SU-DHL-6 (cell line): ENCODE measurements at regions not wholly inside any gene's neighbourhood (a gene's known extent, or its start where the extent isn't known, plus 50 kb on each side); places are given as distances from the start of the nearest gene placed in this dataset.

Experiments
- H2AFZ ChIP-seq: fragments of 200-600 bp; sonication (generic); 2 replicates; pipeline ENCODE4 v1.6.1; 2014; ENCODE audit warnings: low read depth, mild to moderate bottlenecking, moderate library complexity, mixed read lengths, antibody characterized with exemption, low read length; ENCODE audit not compliant: severe bottlenecking
- H3F3A ChIP-seq: fragments of 200-600 bp; shearing (Covaris generic); 2 replicates; pipeline ENCODE4 v1.6.0; 2016; ENCODE audit warnings: antibody characterized with exemption, mild to moderate bottlenecking; ENCODE audit not compliant: insufficient read depth
- H3K27ac ChIP-seq: fragments of 200-600 bp; sonication (generic); 2 replicates; pipeline ENCODE4 v1.5.1; 2016; ENCODE audit warnings: low read depth, mild to moderate bottlenecking, low read length, moderate library complexity, mixed read lengths
- H3K27me3 ChIP-seq: fragments of 200-600 bp; sonication (generic), shearing (Covaris generic); 2 replicates; pipeline ENCODE4 v1.6.0; 2014; ENCODE audit warnings: mild to moderate bottlenecking, low read length
- H3K36me3 ChIP-seq: fragments of 200-600 bp; sonication (generic); 2 replicates; pipeline ENCODE4 v1.6.1; 2014; ENCODE audit warnings: mild to moderate bottlenecking, low read length, mixed read lengths
- H3K4me2 ChIP-seq: fragments of 300-600, 200-600 bp; shearing (Covaris generic), sonication (generic); 2 replicates; pipeline ENCODE4 v1.6.0; 2014; ENCODE audit warnings: low read length, low read depth, mild to moderate bottlenecking; ENCODE audit not compliant: poor library complexity, severe bottlenecking
- H3K4me3 ChIP-seq: fragments of 200-600 bp; sonication (generic); 2 replicates; pipeline ENCODE4 v1.5.1; 2014; ENCODE audit warnings: antibody characterized with exemption, low read length, mild to moderate bottlenecking, mixed read lengths; ENCODE audit not compliant: insufficient read depth, poor library complexity, severe bottlenecking
- H3K79me2 ChIP-seq: fragments of 200-600 bp; sonication (generic); 2 replicates; pipeline ENCODE4 v1.6.1; 2014; ENCODE audit warnings: mild to moderate bottlenecking, low read length, moderate library complexity; ENCODE audit not compliant: insufficient read depth
- H3K9ac ChIP-seq: fragments of 200-600 bp; sonication (generic); 2 replicates; pipeline ENCODE4 v1.7.0; 2014; ENCODE audit warnings: mild to moderate bottlenecking, low read length
- H3K9me2 ChIP-seq: fragments of 200-600 bp; sonication (generic); replicated peaks from 2 replicates; pipeline ENCODE4 v1.6.1; 2014; ENCODE audit warnings: low read length; ENCODE audit not compliant: insufficient read depth
- H3K9me3 ChIP-seq: fragments of 200-600 bp; sonication (generic); 2 replicates; pipeline ENCODE4 v1.6.1; 2014; ENCODE audit warnings: low read length, mixed read lengths; ENCODE audit not compliant: insufficient read depth
- H4K20me1 ChIP-seq: fragments of 200-600 bp; sonication (generic); 2 replicates; pipeline ENCODE4 v1.6.1; 2014; ENCODE audit warnings: low read depth, mild to moderate bottlenecking, antibody characterized with exemption, low read length, moderate library complexity, mixed read lengths
- CTCF ChIP-seq: fragments of 200-600 bp; sonication (generic); IDR thresholded peaks from one replicate; pipeline ENCODE4 v1.5.1; 2017; ENCODE audit warnings: antibody characterized with exemption, mild to moderate bottlenecking, low read length, moderate library complexity; ENCODE audit not compliant: insufficient read depth, poor library complexity, severe bottlenecking
- EZH2phosphoT487 ChIP-seq: fragments of 200-600 bp; sonication (generic), shearing (Covaris generic); conservative IDR thresholded peaks from 2 replicates; pipeline ENCODE4 v1.6.1; 2018; ENCODE audit warnings: mild to moderate bottlenecking, antibody characterized with exemption, low read length, moderate library complexity, mixed read lengths

GRCh38 chr13:19085876-19086275 is 95.7 kb downstream of the TUBA3C start:
- H3K9me2 ChIP-seq: no peaks in the 10 kb centered on the region
- H3K27me3 ChIP-seq: no peaks in the 10 kb centered on the region
- no peaks in the 10 kb centered on the region for H3K79me2 ChIP-seq
- no peak overlapping the region for H2AFZ ChIP-seq
- no peak for TF ChIP-seq EZH2phosphoT487
- no peak for TF ChIP-seq CTCF
- H3K9me3 ChIP-seq: no peaks in the 10 kb centered on the region
- no peaks in the 10 kb centered on the region for H4K20me1 ChIP-seq
- H3K36me3 ChIP-seq: no peaks in the 10 kb centered on the region
- H3K9ac ChIP-seq: no peak overlapping the region
- no peak overlapping the region for H3K4me2 ChIP-seq
- H3F3A ChIP-seq: no peaks in the 10 kb centered on the region
- H3K4me3 ChIP-seq: no peak overlapping the region
- no peak overlapping the region for H3K27ac ChIP-seq

- H3K27ac ChIP-seq: no peak overlapping the region
- H3K79me2 ChIP-seq: no peaks in the 10 kb centered on the region
- H3K9me3 ChIP-seq: no peaks in the 10 kb centered on the region
- no peaks in the 10 kb centered on the region for H3K9me2 ChIP-seq
- H3F3A ChIP-seq: no peaks in the 10 kb centered on the region
- no peak overlapping the region for H2AFZ ChIP-seq
- H4K20me1 ChIP-seq: no peaks in the 10 kb centered on the region
- H3K36me3 ChIP-seq: no peaks in the 10 kb centered on the region
- H3K4me3 ChIP-seq: no peak overlapping the region
- no peaks in the 10 kb centered on the region for H3K27me3 ChIP-seq
- TF ChIP-seq EZH2phosphoT487: no peak
- no peak for TF ChIP-seq CTCF
- H3K9ac ChIP-seq: no peak overlapping the region
- H3K4me2 ChIP-seq: no peak overlapping the region
Measured at GRCh38 chr13:19085258-19085657, 96.4 kb downstream of the TUBA3C start.

DNA sequence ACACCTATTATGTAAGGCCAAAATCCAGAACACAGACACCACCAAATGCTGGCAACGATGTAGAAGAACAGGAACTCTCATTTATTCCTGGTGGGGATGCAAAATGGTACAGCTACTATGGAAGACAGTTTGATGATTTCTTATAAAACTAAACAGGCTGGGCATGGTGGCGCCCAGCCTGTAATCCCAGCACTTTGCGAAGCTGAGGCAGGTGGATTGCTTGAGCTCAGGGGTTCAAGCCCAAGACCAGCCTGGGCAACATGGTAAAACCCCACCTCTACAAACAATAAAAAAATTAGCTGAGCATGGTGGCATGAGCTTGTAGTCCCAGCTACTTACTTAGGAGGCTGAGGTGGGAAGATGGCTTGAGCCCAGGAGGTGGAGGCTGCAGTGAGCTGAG is 98.3 kb downstream of the TUBA3C start:
- Histone ChIP-seq H3K9ac (no peak overlapping the region), H3K79me2 (no peaks in the 10 kb centered on the region), H3F3A (no peaks in the 10 kb centered on the region), H3K27ac (no peak overlapping the region), H3K4me3 (no peak overlapping the region), H4K20me1 (no peaks in the 10 kb centered on the region), H3K4me2 (no peak overlapping the region), H3K9me2 (no peaks in the 10 kb centered on the region), H2AFZ (no peak overlapping the region), H3K36me3 (no peaks in the 10 kb centered on the region), H3K9me3 (no peaks in the 10 kb centered on the region), H3K27me3 (no peaks in the 10 kb centered on the region)
- TF ChIP-seq EZH2phosphoT487 (no peak), CTCF (no peak)

GRCh38 chr13:19075418-19075817 is 106.2 kb downstream of the TUBA3C start:
- Histone ChIP-seq H3K27me3 (no peaks in the 10 kb centered on the region), H3K9me3 (no peaks in the 10 kb centered on the region), H3K4me3 (no peak overlapping the region), H3K4me2 (no peak overlapping the region), H2AFZ (no peak overlapping the region), H3K79me2 (no peaks in the 10 kb centered on the region), H3K36me3 (no peaks in the 10 kb centered on the region), H4K20me1 (no peaks in the 10 kb centered on the region), H3K9me2 (no peaks in the 10 kb centered on the region), H3K27ac (no peak overlapping the region), H3F3A (no peaks in the 10 kb centered on the region), H3K9ac (no peak overlapping the region)
- TF ChIP-seq CTCF (no peak), EZH2phosphoT487 (no peak)
